NCI-H1694 treated with DMSO at 0.1 percent for 48 hours (cell line): ENCODE measurements at regions not wholly inside any gene's neighbourhood (a gene's known extent, or its start where the extent isn't known, plus 50 kb on each side); places are given as distances from the start of the nearest gene placed in this dataset.
A peak's percentile ranks its signal among the peaks of the same experiment; 100 is the strongest.

Experiments
- DNase-seq: peaks from one replicate; lab custom pipeline; 2025; lab: John Stamatoyannopoulos, UW

DNA sequence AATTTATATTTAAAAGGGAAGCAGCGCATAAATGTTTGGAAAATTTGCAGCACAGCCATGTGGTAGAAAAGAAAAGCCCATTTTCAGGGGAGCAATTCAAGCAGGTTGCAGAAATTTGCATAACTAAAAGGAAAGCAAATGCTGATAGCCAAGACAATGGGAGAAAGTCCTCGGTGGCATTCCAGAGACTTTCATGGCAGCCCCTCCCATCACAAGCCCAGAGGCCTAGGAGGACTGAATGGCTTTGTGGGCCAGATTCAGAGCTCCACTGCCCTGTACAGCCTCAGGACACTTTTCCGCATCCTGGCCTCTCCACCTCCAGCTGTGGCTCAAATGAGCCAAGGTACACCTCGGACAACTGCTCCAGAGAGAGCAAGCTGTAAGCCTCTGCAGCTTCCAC lies 462.9 kb downstream of the CDK5RAP2 start:
- no peak for DNase-seq

DNA sequence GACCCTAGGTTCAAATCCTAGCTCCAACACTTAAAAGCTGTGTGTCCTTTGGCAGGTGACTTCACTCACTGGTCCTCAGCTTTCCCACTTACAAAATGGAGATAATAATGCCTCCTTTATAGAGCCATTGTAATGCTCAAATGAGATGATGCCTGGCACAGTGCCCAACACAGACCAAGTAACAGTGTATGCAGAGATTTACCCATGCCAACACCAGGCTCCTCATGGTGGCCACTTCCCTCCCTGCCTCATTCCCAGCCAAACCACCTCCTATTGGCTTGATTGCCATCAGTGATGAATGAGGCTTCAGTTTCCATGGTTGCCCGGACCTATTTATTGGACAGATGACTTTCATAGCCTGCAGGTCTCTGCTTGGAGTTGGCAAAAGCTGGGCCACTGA lies 469.4 kb downstream of the CDK5RAP2 start:
- DNase-seq, result no peak

DNA sequence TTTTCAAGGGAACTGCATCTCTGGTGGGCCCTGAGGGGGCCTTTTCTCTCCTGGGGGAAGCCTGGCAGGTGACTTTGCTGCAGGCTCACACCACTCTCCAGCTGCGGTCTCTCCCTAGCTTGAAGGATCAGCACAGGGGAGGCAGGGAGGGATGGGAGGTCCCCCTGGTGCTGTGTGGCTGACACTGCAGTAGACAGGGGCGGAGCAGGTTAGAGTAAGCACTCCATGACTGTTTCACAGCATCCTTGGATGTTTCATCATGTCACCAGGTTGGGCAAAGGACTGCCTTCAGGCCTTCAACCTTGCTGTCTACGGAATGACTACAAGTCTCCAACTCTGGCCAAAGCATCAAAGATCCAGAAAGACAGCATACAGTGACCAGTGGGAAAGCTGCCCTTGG lies 470.7 kb downstream of the CDK5RAP2 start:
- peak; percentile 15 for DNase-seq

DNA sequence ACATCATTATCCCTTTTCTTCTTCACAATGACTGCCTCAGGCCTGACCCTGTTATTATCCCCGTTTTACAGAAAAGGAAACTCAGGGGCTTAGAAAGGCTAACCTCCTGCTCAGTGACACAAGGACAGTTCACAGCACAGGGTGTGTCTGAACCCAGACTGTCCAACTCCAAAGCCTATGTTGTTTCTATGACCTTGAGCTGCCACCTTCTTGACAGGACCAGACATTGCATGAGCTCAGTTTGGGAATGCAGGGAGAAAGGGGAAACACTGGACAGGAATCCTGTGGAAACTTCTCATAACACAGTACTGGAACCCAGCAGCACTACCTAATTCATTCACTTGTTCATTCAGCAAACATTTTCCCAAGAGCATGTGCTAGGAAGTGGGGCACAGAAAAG lies 472.8 kb downstream of the CDK5RAP2 start:
- DNase-seq, result no peak

DNA sequence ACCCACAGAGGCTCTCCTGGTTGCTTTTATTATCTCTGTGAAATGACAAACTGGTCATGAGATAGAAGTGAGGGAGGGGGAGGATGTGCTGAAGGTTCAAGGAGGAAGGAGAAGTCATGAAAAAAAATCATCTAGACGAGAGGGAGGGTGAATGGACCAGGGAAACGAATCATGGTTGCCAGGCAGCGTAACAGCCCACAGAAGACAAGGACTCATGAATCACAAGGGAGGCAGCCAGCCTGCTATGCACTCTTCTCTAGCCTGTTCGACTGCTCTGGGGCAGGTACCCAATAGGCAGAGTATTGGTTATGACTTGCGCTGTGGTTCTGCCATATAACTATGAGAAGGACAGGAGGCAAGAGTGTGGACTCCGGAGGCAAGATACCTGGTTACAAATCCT lies 475.2 kb downstream of the CDK5RAP2 start:
- DNase-seq, result no peak

DNA sequence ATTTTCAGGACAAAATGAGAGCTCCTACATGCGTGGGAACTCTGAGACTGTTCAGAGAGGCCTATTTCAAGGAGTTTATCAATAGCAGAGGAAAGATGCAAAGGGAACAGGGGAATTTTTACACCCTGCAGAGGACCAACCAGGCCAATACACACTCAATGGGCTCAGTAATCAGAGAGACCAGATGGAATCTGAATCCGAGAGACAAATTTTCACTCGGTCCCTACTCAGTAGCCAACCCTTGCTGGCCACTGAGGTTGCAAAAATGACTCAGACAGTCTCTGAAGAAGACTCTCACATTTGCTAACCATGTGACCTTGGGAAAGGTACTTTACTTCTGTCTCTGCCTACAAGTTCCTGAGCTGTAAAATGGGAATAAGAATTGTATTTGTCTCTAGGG lies 479.4 kb downstream of the CDK5RAP2 start:
- DNase-seq, result no peak

DNA sequence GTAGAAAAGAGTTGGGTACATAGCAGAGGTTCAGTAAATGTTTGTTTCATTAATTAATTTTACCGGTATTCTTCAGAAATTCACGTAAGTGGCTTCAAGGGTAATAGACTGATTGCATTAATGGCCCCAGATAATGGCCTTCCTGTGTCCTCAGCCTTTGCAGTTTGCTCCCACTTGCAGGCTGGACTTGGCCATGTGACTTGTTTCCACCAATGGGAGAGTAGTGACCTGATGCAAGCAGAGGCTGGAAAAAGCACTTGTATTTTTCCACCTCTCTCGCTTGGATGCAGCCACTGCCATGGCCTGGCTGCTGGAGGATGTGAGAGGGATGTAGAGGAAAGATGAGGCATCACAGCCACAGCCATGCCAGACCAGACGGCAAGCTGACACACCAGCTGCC lies 480.9 kb downstream of the CDK5RAP2 start:
- no peak for DNase-seq

DNA sequence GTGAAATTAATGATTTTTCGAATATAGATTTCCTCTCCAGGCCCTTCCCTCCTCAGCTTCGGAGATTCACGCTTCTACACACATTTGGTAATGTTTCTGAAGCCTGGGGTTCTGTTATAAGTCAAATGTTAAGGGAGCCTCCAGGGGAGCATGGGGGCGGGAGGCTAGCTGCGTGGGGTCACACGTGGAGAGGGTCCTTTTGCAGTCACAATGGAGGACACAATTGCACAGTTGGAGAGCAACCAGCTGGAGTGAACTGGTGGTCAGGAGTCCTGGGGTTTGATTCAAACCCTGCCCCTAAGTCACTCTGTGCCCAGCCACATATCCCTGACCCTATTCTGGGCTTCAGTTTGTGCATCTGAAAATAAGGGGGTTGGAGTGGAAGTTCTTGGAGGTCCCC lies 481.4 kb downstream of the CDK5RAP2 start:
- DNase-seq, result no peak

DNA sequence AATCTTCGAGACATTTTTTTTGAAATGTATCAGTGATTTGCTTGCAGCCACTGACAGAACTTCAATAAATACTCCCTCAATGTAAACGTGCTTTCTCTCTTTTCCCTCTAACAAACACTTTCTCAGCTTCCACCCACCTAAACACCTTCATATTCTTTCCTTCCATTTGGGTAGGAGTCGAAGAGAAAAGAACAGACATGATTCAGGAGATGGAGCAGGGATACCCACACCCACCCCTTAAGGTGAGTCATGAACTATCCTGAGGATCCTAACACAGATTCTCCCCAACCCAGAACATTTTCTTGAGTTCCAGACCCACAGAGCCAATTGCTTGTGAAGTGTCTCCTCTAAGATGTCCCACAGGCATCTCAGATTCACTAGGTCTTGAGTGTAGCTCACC lies 488.8 kb downstream of the CDK5RAP2 start:
- DNase-seq, result no peak

DNA sequence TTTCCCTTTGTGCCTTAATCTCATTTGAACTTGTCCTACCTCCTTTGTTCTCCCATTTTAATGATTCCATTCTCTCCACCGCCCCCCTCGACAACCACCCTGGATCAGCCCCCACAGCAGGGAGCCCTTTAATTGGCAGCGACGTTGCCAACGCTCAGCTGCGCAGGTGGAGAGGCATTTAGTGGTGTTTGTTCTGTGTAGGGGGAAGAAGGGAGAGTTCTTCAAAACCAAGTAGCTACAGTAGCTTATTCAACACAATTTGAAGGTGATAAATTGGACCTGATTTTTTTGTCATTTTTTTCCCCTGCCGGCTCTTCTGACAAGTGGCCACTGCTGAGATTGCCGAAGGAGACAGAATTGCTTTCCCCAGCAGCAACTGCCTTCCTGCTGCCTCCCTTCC lies 499.1 kb downstream of the CDK5RAP2 start:
- no peak for DNase-seq

DNA sequence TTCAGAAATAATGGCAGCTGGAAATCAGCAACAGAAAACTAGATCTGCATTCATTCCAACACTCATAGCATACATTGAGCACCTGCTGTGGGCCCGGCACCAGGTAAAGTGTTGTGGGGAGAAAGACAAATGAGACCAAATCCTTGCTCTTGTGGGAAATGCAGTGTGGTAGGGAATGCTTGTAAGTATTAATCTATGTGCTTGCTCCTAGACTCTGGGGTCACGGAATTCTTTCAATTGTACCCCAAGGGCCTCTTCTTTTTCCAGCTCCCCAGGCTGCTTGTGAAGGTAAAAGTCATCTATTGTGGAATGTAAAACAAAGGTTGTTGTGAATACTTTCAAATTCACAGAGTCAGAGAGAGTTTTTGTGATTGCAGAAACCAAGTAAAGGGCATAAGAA lies 501.9 kb downstream of the CDK5RAP2 start:
- DNase-seq, result no peak

DNA sequence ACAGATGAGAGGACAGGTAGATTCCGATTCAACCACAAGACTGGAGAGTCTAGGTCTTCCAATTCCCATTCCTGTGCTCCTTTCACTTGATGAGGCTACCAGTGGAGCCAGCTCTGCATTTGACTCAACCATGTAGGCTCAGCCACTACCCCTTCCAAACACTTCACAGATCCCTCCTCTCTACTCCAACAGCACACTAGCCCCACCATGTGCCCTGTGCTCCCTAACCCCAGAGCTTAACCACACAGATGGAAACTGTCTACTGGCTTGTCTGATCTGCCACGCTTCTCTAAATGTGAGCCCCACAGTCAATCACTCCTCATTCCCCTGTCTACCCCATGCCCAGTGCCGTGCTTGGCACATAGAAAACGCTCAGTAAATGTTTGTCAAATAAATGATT lies 508.2 kb downstream of the CDK5RAP2 start:
- DNase-seq, result no peak

DNA sequence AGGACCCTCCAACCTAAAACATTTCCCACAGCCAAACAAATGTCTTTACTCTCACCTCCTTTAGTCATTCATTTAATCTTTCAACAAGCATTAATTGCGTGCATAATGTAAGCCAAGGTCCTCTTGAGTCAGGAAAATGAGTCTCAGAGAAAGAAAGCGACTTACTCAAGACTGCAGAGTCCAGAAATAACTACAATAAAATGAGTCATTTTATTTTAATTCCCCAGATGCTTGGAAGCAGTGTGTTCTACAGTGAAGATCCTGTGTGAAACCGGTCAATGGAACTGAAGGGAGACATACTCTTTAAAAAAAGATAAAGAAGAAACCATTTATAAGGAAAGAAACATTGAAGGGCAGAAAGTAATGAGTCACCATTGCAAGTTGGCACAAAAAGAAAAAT lies 513.7 kb downstream of the CDK5RAP2 start:
- no peak for DNase-seq

DNA sequence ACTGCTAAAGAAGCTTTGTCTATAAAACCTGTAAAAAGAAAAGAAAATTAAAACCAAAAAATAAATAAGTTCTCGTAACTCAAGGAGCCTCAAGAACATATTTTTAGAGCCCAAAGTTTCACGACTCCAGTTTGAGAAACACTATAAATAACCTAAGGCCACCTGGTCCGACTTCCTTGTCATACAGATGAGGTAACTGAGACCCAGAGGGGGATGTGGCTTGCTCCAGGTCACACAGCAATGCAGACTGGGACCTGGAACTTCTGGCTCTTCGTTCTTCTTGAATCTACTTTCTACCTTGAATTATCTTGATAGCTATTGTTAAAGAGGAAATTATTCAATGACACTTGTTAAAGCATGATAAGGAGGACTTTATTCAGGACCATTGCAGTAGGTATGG lies 514.8 kb downstream of the CDK5RAP2 start:
- DNase-seq, result no peak

DNA sequence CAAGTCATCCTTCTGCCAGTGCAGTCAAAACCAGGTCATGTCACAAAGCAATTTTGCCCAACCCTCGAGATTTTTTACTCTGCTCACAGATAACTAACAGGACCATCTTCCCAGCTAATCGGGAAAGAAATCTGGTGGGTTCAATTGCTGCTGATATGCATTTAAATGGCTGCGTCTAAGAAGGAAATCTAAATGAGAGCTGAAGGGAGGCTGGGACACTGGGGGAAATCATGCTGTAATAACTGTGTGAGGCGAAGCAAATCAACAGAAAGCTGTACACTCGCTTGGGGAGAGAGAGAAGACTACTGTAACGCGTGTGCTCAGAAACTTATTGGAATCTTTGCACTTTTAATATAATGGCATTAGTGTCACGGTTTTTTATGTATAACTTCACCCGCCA lies 535.0 kb downstream of the CDK5RAP2 start:
- no peak for DNase-seq

DNA sequence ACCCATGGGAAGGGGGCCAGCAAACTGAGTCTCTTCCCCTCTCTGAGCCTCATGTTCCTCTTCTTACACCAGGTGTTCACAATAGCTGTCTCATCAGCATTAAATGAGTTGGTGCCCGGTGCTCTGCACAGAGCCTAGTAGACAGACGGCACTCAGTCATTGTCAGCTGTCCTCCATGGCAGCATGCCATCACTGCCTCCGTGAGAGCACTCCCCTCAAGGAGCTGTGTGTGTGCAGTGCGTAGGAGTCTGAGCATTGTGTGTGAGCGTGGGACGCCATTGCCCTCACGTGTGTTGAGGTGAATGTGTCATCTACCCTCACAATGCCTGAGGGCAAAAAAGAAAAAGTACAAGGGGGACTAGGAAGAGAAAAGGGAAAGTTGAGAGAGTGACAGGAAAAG lies 536.5 kb downstream of the CDK5RAP2 start:
- peak; percentile 66 for DNase-seq

DNA sequence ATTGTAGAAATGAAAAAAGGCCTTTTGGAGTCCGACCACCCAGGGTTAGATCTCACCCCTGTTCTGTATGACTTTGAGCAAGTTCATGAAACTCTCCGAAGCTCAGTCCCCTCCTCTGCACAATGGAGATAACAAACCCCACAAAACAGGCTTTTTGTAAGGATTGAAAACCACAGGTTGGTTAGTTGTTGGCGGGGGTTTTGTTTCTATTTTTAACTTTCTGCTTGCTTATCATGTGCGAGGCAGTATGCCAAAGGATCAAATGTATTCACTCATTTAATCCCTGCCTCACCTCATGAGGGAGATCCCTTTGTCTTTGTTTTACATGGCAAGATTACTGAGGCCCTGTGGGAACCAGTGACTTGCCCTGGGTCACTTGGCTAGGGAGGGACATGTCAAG lies 539.1 kb downstream of the CDK5RAP2 start:
- no peak for DNase-seq

DNA sequence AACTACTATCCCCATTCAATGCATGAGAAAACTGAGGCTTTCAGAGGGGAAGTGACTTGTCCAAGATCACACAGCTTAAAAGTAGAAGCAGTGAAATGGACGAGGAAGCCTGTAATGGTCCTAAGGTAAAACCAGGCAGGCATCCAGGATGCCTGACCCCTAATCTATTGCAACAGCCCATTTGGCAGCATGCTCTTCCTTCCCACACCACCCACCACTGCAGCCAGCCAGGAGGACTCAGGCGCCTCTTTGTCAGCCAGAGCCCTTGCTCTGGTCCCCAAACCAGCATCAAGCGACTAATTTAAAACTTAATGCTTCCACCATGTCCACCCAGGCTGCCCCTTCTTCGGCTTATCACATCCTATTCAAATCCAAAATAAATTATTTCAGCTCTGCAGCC lies 541.6 kb downstream of the CDK5RAP2 start:
- DNase-seq, result no peak

DNA sequence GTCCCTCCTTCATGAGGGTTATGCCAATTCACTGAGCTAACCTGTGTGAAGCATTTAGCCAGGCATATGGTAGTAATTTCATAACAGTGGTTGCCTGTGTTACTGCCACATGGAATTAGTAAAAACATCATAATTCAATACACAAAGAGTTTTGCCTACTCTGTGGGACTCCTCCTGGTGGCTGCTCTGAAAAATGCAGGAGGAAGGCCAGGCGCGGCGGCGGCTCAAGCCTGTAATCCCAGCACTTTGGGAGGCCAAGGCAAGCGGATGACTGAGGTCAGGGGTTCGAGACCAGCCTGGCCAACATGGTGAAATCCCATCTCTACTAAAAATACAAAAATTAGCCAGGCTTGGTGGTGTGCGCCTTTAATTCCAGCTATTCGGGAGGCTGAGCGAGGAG lies 547.3 kb downstream of the CDK5RAP2 start:
- no peak for DNase-seq

DNA sequence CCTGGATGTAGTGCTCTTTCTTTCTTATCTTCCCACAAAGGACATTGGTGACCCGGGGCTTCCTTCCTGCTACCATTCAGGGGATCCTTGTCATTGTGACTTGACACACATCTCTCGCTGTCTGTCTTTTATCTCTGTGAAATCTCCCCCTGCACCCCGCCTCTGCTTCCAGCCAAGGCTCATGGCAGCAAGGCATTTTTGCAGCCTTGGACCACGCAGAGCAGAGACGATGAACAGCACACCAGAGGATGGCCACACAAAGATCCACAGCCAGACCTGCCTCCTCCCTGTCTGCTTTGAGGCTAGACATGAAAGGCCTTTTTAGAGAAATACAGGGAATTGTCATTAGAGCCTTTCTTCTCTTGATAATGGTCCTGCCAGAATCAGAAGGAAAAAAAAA lies 549.1 kb downstream of the CDK5RAP2 start:
- no peak for DNase-seq

DNA sequence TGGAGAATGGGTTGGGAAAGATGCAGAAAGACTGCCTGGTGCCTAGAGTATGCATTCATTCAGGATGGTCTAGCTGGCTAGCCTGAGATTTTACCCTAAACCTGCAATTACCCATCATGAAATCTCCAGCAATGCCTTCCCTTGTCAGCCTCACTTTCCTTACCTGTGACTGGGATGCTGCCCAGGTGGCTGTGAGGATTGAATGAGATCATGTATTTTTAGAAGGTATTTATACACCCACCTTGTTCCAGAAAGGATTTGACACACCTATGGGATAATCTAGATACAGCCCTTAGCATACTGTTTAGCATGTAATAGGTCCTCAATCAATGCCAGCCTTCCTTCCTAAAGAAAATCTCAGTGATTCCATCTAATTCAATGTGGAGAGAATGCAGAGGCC lies 561.4 kb downstream of the CDK5RAP2 start:
- DNase-seq, result no peak

DNA sequence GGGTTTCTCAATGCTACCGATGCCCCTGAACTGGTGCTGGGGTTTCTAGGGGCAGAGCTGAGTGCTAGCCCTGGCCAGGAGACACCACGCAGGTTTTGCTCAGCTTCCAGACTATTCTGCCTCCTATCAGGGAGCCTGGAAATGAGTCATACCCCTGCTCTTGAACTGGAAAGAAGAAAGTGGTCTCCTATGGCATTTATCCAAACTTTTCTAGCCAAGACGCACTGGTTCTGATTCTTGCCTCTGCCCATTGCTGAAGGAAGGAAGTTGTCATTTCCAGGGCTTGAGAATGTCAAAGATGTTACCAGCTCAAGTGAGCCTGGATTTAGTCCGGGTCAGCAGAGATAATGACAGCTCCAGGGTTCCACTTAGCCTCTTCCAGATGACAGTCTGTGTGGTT lies 561.9 kb downstream of the CDK5RAP2 start:
- no peak for DNase-seq

DNA sequence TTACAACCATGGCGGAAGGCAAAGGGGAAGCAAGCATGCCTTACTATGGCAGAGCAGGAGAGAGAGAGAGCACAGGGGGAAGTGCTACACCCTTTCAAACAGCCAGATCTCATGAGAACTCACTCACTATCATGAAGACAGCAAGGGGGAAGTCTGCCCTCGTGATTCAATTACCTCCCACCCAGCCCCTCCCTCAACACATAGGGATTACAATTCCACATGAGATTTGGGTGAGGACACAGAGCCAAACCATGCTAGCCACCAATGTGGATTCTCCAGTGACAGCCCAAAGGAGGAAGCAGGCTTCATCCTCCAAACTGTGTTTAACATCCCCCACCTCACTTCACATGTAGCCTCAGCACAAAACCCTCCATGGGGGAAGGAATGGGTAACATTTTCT lies 563.7 kb downstream of the CDK5RAP2 start:
- DNase-seq, result no peak

DNA sequence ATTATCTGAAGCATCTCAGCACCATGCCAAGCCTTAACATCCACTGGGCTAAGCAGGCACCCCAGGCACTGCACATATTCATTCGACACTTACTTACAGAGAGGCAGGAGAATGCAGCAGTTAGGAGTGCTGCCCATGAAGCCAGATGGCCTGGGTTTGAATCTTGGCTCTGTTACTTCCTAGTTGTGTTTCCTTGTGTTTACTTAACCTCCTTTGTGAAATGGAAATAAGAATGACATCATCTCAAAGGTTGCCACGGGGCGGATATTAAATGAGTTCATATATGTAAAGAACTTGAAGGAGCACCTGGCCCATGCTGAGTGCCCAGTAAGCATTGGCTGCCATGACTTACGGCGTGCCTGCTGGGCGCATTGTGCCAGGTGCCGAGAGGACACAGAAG lies 565.2 kb downstream of the CDK5RAP2 start:
- no peak for DNase-seq

DNA sequence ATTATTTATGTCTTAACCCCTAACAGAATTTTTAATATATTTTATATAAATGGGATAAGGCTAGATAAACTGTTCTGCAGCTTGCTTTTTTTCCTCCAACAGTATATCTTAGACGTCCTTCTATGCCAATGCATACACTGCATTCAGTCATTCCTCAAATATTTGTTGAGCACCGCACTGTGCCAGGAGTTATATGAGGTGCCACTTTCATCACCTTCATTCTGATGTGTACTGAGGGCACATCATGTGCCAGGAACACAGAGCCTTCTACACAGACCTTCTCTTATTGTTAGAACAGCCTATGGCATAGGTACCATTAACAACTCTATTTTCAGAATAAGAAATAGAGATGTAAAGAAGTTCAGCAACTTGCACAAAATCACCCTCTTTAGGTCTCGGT lies 570.1 kb downstream of the CDK5RAP2 start:
- no peak for DNase-seq
